ENCODE measurements at regions not wholly inside any gene's neighbourhood (a gene's known extent, or its start where the extent isn't known, plus 50 kb on each side); places are given as distances from the start of the nearest gene placed in this dataset.
"Not testable (repeated sequence)": the region's sequence is repeated elsewhere in the genome, so short reads cannot be mapped to it uniquely, and the experiment has no call there.

GRCh38 chr15:21108384-21108783 lies 242.3 kb upstream of the POTEB2 start:
- not testable (repeated sequence) for TF ChIP-seq CTCF, POLR2A (IDR thresholded peaks at IDR 0.05)

All from breast epithelium (tissue), 3 donors.